ENCODE measurements at regions not wholly inside any gene's neighbourhood (a gene's known extent, or its start where the extent isn't known, plus 50 kb on each side); places are given as distances from the start of the nearest gene placed in this dataset.

- no peak for TF ChIP-seq CTCF (IDR thresholded peaks at IDR 0.05)
- no peak for TF ChIP-seq POLR2A (IDR thresholded peaks at IDR 0.05)
- intact Hi-C loops (cut with DNase I; ENCODE audit: low total_unique reads): no loop called here
- 84 to 89% methylated on average over 6 of the region's 6 CpGs for WGBS, 2 donors
- no peak overlapping the region for H3K4me3 ChIP-seq (ENCODE audit: low read depth, poor library complexity, severe bottlenecking)
- no peak for DNase-seq (ENCODE audit: low spot score in 2 of 2)
These were observed 54.4 kb upstream of the HMGA2 start for GRCh38 chr12:65769880-65770279.
